Parathyroid adenoma (tissue), 2 donors: ENCODE measurements at regions not wholly inside any gene's neighbourhood (a gene's known extent, or its start where the extent isn't known, plus 50 kb on each side); places are given as distances from the start of the nearest gene placed in this dataset.

Experiments used
- H2AFZ ChIP-seq: fragments of 300-600 bp; sonication (generic); one replicate; pipeline ENCODE4 v1.7.0; 2017; ENCODE audit warnings: antibody characterized with exemption, mild to moderate bottlenecking
- H3K27ac ChIP-seq: fragments of 300-600 bp; sonication (generic); one replicate; pipeline ENCODE4 v1.7.0; 2017
- H3K27me3 ChIP-seq: fragments of 300-600 bp; sonication (generic); one replicate; pipeline ENCODE4 v1.7.0; 2017; ENCODE audit warnings: low read length; ENCODE audit not compliant: control insufficient read depth, insufficient read depth
- H3K36me3 ChIP-seq: fragments of 300-600 bp; sonication (generic); one replicate; pipeline ENCODE4 v1.7.0; 2017; ENCODE audit warnings: low read length; ENCODE audit not compliant: control insufficient read depth, insufficient read depth
- H3K4me1 ChIP-seq: fragments of 300-600 bp; sonication (generic); one replicate; pipeline ENCODE4 v1.7.0; 2017; ENCODE audit warnings: control low read depth
- H3K4me2 ChIP-seq: fragments of 300-600 bp; sonication (generic); one replicate; pipeline ENCODE4 v1.7.0; 2017; ENCODE audit warnings: low read length
- H3K4me3 ChIP-seq: fragments of 300-600 bp; sonication (generic); one replicate; pipeline ENCODE4 v1.7.0; 2017; ENCODE audit warnings: low read depth, low read length
- H3K79me2 ChIP-seq: fragments of 300-600 bp; sonication (generic); one replicate; pipeline ENCODE4 v1.7.0; 2017; ENCODE audit warnings: control low read depth
- H3K9ac ChIP-seq: fragments of 300-600 bp; sonication (generic); one replicate; pipeline ENCODE4 v1.7.0; 2017; ENCODE audit warnings: mild to moderate bottlenecking
- H3K9me3 ChIP-seq: fragments of 300-600 bp; sonication (generic); one replicate; pipeline ENCODE4 v1.7.0; 2017; ENCODE audit warnings: low read length; ENCODE audit not compliant: control insufficient read depth
- CTCF ChIP-seq: fragments of 300-600 bp; sonication (generic); IDR thresholded peaks from one replicate; pipeline ENCODE4 v1.7.0; 2017; ENCODE audit warnings: antibody characterized with exemption, mild to moderate bottlenecking
- donor health status: primary hyperparathyroidism.

GRCh38 chr12:27185234-27186021 lies 58.7 kb upstream of the STK38L start:
- H3K79me2 ChIP-seq = no peaks in the 10 kb centered on the region
- no peak overlapping the region for H3K27ac ChIP-seq
- no peaks in the 10 kb centered on the region for H3K9me3 ChIP-seq
- TF ChIP-seq CTCF = no peak
- no peak overlapping the region for H3K4me2 ChIP-seq
- no peaks in the 10 kb centered on the region for H3K4me1 ChIP-seq
- no peaks in the 10 kb centered on the region for H3K27me3 ChIP-seq
- no peaks in the 10 kb centered on the region for H3K36me3 ChIP-seq
- H3K9ac ChIP-seq = no peak overlapping the region
- no peak overlapping the region for H3K4me3 ChIP-seq
- no peak overlapping the region for H2AFZ ChIP-seq

GRCh38 chr12:27186022-27186839 lies 57.9 kb upstream of the STK38L start:
- Histone ChIP-seq H3K27ac (no peak overlapping the region), H3K4me2 (no peak overlapping the region), H3K4me3 (no peak overlapping the region), H3K27me3 (no peaks in the 10 kb centered on the region), H3K4me1 (no peaks in the 10 kb centered on the region), H3K36me3 (no peaks in the 10 kb centered on the region), H3K9me3 (no peaks in the 10 kb centered on the region), H3K79me2 (no peaks in the 10 kb centered on the region), H3K9ac (no peak overlapping the region), H2AFZ (no peak overlapping the region)
- TF ChIP-seq CTCF = no peak

- no peaks in the 10 kb centered on the region for H3K27me3 ChIP-seq
- H2AFZ ChIP-seq = no peak overlapping the region
- no peak overlapping the region for H3K9ac ChIP-seq
- H3K27ac ChIP-seq = no peak overlapping the region
- H3K4me2 ChIP-seq = no peak overlapping the region
- no peak for TF ChIP-seq CTCF
- no peaks in the 10 kb centered on the region for H3K9me3 ChIP-seq
- H3K4me1 ChIP-seq = no peaks in the 10 kb centered on the region
- no peaks in the 10 kb centered on the region for H3K79me2 ChIP-seq
- H3K36me3 ChIP-seq = no peaks in the 10 kb centered on the region
- no peak overlapping the region for H3K4me3 ChIP-seq
Observed at GRCh38 chr12:27187697-27188096, 56.4 kb upstream of the STK38L start.

GRCh38 chr12:27190761-27191160 lies 53.3 kb upstream of the STK38L start:
- Histone ChIP-seq H3K79me2 (no peaks in the 10 kb centered on the region), H3K27me3 (no peaks in the 10 kb centered on the region), H2AFZ (no peak overlapping the region), H3K4me3 (no peak overlapping the region), H3K4me2 (no peak overlapping the region), H3K9ac (no peak overlapping the region), H3K4me1 (no peaks in the 10 kb centered on the region), H3K36me3 (no peaks in the 10 kb centered on the region), H3K27ac (no peak overlapping the region), H3K9me3 (no peaks in the 10 kb centered on the region)
- TF ChIP-seq CTCF = no peak
